SH-SY5Y (cell line): ENCODE measurements at regions not wholly inside any gene's neighbourhood (a gene's known extent, or its start where the extent isn't known, plus 50 kb on each side); places are given as distances from the start of the nearest gene placed in this dataset.

Source experiments
- GATA2 ChIP-seq: IDR thresholded peaks from 2 replicates; pipeline ENCODE4 v1.6.1; 2011; ENCODE audit warnings: mild to moderate bottlenecking, low read depth, low read length
- GATA3 ChIP-seq: IDR thresholded peaks from 2 replicates; pipeline ENCODE4 v1.6.1; 2011; ENCODE audit warnings: low read depth, mild to moderate bottlenecking, low read length, moderate library complexity

GRCh38 chr22:34878171-34878570 lies 187.8 kb upstream of the ISX start:
- TF ChIP-seq GATA2 (no peak), GATA3 (no peak)

- TF ChIP-seq GATA3 (no peak), GATA2 (no peak)
Observed at GRCh38 chr22:34879001-34879400, 187.0 kb upstream of the ISX start.

- TF ChIP-seq GATA3 (no peak), GATA2 (no peak)
Observed at GRCh38 chr22:34880662-34881061, 185.3 kb upstream of the ISX start.

GRCh38 chr22:34881453-34881852 lies 184.5 kb upstream of the ISX start:
- no peak for TF ChIP-seq GATA3
- no peak for TF ChIP-seq GATA2

GRCh38 chr22:34885852-34886251 lies 180.1 kb upstream of the ISX start:
- no peak for TF ChIP-seq GATA2
- TF ChIP-seq GATA3: no peak

GRCh38 chr22:34886391-34886790 lies 179.6 kb upstream of the ISX start:
- TF ChIP-seq GATA3 (no peak), GATA2 (no peak)

DNA sequence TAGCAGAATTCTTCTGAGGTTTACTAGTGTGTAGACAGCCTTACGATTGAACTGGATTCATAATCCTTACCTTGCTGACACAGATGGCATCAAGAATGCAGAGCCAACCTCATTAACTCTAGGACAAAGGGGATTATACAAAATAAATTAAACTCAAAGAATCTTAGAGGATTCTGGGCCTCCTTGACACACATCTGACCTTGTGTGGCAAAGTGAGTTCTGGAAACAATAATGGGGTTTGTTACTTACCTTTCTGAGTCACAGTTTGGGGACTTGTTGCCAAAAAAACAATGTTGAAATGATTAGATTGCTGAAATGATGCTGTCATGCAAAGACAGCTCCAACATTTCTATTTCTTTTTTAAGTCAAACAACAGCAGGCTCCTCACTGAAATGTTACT lies 179.1 kb upstream of the ISX start:
- TF ChIP-seq GATA2 (no peak), GATA3 (no peak)

- TF ChIP-seq GATA3 (no peak), GATA2 (no peak)
Observed at GRCh38 chr22:34897126-34897525, 168.8 kb upstream of the ISX start.

GRCh38 chr22:34902335-34902734 lies 163.6 kb upstream of the ISX start:
- TF ChIP-seq GATA3 (no peak), GATA2 (no peak)

DNA sequence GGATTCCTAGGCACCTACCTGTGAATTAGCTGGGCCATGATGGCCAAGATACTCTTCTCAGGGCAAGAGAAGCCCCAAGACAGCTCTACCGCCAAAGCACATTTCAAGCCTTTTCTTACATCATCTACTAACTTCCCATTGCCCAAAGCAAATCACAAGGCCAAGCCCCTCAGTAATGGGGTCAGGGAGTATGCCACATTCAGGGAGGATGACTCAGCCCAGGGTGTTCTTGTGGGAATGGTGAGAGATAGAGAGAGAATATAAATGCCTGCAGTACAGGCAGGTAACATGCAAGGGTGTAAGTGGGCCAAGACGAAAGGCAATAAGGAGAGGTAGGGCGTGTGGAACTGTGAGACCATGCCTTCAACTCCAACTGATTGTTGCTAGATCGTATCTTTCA lies 162.5 kb upstream of the ISX start:
- TF ChIP-seq GATA3 (no peak), GATA2 (no peak)

GRCh38 chr22:34904486-34904885 lies 161.5 kb upstream of the ISX start:
- TF ChIP-seq GATA3 (no peak), GATA2 (no peak)

DNA sequence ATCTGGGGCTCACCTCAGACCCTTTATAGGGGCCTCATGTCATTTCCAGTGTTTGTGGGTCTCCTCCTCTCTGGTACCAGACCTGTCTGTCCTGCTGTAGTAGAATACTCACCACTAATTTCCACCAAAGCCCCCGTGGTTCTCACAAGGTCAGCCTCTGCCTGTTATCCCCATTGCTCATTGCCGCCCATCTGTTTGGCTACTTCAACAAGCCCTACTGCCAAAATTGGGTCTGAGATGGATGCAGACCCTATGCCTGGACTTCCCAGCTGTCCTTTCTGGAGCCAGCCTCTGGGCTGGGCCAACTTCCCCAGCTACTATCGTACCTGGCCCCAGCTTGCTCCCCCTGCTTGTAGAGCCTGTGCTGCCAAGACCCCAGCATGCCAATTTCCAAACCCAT lies 152.1 kb upstream of the ISX start:
- TF ChIP-seq GATA3 (no peak), GATA2 (no peak)

DNA sequence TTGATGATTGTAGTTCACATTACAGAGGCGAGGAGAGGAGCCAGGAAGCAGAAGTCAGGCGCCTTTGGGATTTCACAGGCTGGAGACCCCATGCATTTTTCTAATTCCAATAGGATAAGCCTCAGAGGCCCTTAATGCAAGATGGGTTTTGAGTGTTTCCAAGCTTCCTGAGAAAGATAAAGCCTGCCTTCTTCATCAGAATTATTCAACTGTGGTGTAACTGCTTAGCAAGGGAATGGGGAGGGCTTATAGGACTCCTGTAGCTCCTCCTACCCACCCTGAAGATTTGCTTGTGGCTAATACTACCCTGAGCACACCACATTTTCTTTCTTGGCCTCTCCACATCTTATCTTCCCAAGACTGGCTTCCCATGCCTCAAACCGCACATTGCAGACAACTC lies 151.1 kb upstream of the ISX start:
- no peak for TF ChIP-seq GATA2
- no peak for TF ChIP-seq GATA3

- TF ChIP-seq GATA3: no peak
- TF ChIP-seq GATA2: no peak
Observed at GRCh38 chr22:34917239-34917638, 148.7 kb upstream of the ISX start.

DNA sequence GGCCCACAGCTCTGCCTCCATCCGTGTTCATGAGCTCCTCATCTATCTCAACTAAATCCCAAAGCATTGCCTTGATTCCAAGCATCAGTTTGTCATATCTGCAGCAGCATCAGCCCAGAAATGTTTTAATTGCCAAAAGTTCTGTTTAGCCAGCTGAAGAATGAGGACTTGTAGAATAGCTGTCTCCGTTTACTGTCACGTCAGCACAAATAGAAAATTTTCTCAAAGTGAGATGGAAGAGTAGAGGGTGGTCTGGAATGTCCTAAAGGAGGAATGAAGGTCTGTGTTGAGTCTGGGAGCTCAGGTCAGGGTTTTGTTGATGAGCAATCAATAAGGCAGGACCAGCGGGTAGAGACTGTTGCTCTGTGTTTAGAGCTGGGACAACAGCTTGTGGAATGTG lies 134.9 kb upstream of the ISX start:
- TF ChIP-seq GATA2: no peak
- no peak for TF ChIP-seq GATA3

DNA sequence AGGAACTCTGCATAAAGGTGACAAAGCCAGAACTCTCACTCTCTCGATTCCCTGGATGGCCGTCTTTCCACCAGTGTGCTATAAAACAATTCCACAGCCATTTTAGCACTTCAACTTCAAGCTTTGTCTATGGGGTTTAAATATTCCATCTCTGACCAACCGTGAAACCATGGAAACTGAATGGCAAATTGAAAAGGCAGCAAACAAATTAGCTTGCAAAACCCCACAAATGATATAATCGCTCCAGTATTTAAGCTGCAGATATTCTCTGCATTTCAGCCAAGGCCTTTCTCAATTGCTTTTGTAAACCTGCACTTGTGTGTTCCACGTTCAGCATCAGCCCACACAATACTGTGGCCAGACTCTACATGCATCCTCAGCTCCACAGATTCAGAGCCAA lies 131.7 kb upstream of the ISX start:
- TF ChIP-seq GATA3 (no peak), GATA2 (no peak)

DNA sequence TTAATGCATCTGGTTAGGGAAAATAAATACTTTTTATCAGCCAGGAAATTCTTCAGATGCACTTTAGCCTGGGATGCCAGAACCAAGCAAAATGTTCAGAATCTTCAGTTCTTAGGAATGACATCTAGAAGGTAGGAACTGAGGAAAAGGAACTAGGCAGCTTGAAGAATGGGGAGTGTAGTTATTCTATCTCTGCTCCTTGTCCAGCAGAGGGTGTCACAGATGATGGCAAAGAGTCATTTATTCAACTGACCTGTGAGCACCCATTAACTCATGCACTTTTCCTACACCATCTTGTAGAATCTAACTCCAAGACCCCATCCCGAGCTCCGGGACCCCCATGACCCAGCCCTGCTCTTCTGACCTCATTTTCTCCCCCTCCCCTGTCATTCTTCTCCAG lies 122.1 kb upstream of the ISX start:
- TF ChIP-seq GATA2 (no peak), GATA3 (no peak)

- TF ChIP-seq GATA2: no peak
- no peak for TF ChIP-seq GATA3
Observed at GRCh38 chr22:34946339-34946985, 119.5 kb upstream of the ISX start.

DNA sequence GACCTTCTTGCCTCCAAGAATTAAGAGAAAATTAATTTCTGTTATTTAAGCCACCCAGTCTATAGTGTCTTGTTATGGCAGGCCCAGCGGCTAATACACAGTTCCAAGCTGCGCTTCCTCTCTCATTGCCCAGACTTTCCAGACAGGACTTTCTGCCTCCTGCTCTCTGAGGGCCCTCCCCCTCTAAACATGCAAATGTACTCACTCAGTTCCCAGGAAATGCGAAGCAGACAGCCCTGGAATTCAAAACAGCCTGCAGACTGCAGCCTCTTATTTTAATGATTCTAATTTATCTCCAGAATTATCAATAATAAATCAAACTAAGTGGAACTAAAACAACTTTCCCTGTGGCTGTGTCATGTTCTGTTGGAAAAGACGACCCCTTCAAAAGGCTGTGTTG lies 115.5 kb upstream of the ISX start:
- TF ChIP-seq GATA2 (no peak), GATA3 (no peak)
